ENCODE measurements at regions not wholly inside any gene's neighbourhood (a gene's known extent, or its start where the extent isn't known, plus 50 kb on each side); places are given as distances from the start of the nearest gene placed in this dataset.
"Not testable (repeated sequence)": the region's sequence is repeated elsewhere in the genome, so short reads cannot be mapped to it uniquely, and the experiment has no call there.

DNA sequence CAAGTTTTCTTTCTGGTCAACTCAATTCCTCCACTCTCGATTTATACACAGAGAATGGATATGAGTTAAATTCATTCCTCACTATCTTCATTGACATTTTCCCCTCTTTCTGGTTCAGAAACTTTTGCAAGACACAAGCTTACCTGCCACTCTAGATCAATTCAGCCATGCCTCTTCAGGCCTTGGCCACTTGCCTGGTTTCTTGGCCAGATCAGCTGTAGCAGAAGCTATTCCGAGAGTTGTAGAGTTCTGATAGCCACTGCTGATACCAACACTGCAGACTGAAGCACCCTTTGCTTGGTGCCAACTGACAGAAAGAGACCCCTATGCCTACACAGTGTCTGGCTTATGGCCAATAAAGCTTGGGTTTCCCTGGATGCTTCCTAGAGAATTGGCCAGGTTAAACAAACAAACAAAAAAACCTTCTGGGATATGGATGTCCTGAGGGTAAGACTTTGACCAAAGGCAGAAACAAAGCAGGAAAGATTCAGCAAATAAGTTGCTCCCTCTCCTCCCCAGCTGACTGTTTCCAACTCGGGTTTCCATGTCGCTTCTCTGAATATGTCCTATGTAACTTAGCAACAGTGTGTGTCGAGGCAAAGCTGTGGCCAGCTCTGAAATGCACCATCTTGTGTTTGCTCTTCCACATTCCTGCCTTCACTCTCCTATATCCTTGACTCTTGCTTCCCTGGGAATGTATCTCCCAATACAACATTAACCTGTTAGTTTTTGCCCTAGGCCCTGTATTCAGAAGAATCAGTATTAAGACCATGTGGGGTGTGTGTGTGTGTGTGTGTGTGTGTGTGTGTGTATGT lies 521.6 kb downstream of the EPHA3 start:
- no peak for DNase-seq

DNA sequence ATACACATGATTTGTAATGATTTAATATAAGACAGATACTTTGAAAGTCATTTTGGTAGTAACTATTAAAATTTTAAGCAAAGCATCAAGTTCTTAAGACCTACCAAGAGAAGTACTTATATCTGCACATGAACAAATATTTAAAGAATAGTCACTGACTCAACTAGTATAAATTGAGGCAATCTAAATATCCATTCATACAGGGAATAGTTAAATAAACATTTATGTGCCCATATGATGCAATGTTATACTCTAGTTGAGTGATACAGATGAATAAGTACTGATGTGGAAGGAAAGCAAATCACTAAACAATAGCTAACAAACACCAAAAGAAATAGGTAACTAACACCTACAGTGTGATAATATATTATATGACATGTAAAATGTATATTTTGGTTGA lies 527.7 kb downstream of the EPHA3 start:
- DNase-seq: no peak

DNA sequence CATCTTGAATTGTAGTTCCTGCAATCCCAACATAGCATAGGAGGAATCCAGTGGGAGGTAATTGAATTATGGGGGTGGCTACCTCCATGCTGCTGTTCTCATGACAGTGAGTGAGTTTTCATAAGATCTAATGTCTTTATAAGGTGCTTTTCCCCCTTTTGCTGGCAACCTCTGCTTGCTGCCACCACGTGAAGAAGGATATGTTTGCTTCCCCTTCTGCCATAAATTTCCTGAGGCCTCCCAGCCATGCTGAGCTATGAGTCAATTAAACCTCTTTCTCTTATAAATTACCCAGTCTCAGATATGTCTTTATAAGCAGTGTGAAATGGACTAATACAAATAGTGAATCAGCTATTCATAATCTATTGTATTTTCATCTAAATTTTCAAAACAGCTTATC lies 537.3 kb downstream of the EPHA3 start:
- DNase-seq: no peak

DNA sequence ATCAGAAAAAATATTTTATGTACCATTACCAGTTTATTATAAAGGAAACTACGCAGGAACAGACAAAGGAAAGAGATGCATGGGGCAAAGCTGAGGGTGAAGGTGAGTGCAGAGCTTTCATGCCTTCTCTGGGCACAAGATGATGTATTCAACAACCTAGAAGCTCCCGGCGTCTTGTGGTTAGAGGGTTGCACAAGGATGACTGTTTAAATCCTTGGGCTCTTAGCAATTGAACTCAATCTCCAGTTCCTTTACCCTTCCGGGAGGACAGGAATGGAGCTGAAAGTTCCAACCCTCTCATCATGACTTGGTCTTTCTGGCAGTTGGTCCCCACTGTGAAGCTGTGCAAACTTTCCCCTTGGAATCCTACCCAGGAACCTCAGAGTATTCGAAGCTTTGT lies 542.0 kb downstream of the EPHA3 start:
- no peak for DNase-seq

DNA sequence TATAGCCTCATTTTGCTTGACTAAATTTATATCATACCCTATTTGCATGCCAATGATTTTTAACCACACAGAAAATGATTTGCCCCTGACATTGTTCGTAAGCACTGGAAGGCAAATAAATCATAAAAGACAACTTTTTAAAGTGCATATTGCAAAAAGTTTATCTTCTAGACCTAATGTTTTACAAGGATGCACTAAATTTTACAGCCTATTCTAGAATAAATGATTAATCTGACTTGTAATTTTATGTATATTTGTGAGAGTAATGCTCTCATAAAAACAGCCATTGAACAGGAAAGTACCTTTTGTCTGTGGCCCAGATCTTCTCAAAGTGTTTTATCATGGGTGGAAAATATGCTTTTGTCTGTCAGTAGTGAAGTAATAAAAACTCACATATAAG lies 546.6 kb downstream of the EPHA3 start:
- no peak for DNase-seq

DNA sequence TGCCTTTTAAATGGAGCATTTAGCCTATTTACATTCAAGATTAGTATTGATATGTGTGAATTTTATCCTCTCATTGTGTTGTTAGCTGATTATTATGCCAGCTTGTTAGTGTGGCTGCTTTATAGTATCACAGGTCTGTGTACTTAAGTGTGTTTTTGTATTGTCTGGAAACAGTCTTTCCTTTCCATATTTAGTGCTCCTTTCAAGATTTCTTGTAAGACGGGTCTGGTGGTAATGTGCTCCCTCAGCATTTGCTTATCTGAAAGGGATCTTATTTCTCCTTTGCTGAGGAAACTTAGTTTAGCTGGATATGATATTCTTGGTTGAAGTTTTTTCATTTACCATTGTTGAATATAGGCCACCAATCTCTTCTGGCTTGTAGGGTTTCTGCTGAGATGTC lies 549.0 kb downstream of the EPHA3 start:
- DNase-seq: no peak

DNA sequence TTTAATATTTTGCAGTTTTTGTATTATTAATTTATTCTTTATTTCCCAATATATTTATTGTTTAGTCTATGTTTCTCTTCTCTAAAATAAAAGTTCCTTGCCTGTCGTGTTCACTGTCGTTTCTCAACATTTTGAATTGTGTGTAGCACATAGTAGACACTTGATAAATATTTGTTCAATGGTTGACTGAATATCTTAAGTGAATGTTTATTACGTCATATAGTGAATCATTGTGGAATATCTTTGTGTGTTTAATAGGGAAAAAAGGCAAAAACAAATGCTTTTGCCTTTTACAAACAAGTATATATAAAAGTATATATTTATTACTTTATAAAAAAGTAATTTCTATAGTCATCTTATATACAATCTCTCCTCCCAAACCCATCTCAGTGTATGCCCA lies 572.3 kb downstream of the EPHA3 start:
- DNase-seq: no peak

DNA sequence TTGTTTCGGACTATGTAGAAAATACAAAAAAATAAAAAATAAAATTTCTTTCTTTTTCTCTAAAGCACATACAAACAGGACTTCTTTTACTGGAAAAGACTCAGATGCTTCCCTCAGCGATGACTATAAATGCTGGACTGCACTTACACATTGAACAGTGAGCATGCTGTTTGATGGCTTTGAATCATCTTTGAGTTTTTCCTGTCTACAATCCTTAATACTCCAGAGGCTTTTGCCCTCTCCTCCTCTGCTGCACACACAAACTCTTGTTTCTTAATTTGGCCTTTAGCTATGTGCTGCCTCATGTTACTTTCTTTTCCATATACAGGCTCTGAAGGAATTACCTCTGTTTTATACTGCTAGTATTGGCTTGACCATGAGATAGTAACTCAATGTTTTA lies 575.1 kb downstream of the EPHA3 start:
- no peak for DNase-seq

DNA sequence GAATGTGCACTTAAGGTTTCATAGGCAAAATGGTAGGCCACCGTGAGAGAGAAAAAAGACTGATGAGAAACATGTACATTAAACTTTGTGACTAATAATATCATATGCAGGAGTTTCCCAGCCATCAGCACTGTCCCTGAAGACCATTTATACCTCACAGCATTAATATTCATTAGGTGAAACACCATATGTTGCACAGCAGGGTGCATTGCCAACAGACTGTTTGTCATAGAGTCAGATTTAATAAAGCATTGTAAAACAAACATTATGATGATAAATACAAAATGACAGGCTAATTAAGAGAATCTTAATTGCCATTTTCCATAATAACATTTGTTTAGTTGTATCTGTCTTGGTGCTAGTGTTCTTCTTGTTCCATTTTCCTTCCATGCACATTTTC lies 578.3 kb downstream of the EPHA3 start:
- peak; percentile 67 for DNase-seq

DNA sequence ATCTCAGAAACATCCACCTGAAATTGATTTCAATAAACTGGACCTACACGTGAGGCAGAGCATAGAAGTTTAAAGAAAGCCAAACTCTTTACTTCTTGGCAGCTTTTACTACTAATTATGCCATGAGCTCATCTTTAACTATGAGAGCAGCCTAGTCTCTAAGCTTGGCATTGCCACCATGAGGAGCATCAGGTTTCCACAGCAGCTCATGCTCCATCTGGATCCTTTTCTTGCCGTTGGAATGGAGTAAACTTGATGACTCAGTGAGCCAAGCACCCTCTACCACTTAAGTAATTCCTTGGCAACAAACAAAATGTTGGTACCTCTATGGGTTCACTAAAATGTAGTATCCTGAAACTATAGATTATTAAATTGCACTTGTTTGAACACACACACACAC lies 583.2 kb downstream of the EPHA3 start:
- peak; percentile 96 for DNase-seq

DNA sequence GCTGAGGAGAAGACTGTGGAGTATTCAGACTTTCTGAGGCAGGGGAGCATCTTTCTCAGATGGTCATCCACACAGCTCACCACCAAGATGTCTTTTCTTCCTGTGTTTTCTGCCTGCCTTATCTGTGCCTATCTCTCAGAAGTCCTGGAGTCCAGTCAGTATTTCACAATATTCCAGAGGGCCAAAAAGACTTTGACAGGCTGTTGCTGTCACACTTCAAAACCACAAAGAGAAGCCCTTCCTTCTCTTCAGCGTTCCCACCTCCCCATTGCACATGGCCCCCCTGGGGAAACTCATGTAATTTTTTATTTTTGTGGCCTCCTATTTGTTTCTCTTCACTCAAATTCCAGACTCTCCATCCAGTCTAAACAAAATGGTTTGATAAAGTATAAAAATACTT lies 585.2 kb downstream of the EPHA3 start:
- no peak for DNase-seq

DNA sequence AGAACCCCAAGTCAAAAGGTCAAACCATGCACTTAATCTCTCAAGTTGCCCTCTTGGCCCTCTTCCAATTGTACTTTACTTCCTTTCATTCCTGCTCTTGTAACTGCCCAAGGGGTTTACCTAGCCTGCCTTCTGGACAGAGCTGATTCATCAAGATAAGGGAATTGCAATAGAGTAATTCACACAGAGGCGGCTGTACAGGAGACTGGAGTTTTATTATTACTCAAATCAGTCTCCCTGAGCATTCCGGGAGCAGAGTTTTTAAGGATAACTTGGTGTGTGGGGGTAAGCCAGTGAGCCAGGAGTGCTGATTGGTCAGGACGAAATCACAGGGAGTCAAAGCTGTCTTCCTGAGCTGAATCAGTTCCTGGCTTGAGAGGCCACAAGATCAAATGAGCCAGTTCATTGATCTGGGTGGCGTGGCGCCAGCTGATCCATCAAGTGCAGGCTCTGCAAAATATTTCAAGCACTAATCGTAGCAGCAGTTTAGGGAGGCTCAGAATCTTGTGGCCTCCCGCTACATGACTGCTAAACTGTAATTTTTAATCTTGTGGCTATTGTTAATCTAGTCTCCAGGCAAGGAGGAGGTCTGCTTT lies 590.0 kb downstream of the EPHA3 start:
- no peak for DNase-seq

DNA sequence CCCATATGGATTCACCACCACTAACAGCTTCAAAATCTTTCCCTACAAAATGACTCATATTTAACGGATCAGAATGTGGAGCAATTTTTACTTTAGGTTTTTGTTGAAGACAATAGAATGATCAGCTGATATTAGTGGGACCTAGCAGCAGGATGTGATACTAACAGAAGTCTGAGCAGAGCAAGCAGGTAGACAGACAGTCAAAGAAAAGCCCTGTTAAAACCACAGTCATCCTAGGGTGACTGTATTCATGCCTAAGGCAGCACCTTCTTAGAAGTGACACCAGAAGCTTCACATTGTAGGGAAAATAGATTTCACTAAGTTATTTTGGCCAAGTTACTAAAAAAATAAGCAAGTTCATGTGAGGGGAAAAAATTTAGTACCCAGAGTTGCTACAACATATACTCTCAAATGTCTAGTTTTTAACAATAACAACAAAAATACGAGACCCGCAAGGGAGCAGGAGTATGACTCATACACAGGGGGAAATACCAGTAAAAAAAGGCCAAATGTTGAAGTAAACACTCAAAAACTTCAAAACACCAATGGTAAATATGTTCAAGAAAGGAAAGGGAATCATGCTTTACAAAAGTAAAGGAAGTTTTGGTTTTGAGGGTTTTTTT lies 590.9 kb downstream of the EPHA3 start:
- DNase-seq: no peak

DNA sequence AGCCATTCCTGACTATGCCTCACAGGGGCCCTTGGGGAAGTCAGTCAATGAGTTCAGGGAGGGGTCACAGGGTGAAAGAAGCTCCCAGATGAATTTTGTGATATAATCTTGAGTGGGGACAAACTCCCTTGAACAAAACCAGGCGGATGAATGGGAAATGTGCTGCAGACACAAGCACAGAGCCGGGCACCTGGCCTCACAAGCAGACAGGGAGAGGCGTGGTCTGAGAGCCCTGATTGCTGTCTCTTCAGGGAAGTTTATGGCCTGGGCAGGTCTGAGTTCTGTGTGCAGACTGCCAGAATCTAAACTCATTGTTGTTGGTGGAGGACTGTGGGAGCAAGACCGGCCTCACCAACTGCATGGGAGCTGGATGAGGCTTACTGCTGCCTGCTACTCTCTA lies 591.8 kb downstream of the EPHA3 start:
- no peak for DNase-seq

DNA sequence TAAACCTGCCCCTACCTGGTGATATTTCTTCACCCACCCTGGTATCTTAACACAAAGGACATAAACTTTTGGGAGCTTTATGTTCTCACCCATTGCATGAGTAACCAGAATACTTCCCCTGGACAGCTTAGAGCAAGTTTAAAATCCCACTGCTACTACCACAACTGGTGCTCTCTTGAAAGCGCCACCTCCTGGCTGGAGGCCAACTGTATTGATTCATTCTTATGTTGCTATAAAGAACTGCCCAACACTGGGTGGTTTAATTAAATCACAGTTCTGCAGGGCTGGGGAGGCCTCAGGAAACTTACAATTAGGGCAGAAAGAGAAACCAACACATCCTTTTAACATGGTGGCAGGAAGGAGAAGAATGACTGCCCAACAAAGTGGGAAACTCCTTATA lies 592.4 kb downstream of the EPHA3 start:
- DNase-seq: no peak

DNA sequence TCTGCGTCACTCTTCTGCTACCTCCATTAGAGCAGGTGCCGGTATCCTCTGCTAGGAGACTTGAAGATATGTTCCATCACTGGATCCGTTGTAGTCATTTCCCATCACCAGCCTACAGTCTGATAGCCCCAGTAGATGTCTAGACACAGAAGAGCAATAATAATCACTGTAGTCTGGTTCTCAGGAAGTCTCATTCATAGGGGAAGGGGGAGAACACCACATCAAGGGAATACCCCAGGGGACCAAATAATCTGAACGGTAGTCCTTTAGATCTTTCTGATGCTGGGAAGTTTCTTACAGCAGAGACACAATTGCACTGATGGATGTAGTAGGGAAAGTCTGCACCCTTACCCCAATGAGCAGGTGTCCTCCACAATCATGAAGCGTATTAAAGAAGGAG lies 595.0 kb downstream of the EPHA3 start:
- DNase-seq: no peak

DNA sequence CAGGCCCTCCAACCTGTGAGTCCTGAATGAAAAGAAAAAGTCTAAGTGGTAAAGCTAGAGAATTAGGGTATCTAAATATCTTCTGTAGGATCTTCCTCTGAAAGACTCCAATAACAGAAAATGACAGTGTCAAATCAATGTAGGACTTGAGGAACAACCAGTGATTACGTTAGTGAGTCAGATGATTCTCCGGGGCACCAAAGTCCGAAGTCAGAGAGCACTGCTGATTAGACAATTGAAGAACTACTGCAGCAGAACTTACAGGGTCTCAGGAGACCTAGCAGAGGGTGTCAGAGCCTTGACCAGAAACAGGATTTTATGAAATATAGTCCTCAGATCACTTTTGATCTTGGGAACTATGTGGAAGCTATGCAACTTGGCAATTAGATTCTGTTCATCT lies 605.8 kb downstream of the EPHA3 start:
- no peak for DNase-seq

DNA sequence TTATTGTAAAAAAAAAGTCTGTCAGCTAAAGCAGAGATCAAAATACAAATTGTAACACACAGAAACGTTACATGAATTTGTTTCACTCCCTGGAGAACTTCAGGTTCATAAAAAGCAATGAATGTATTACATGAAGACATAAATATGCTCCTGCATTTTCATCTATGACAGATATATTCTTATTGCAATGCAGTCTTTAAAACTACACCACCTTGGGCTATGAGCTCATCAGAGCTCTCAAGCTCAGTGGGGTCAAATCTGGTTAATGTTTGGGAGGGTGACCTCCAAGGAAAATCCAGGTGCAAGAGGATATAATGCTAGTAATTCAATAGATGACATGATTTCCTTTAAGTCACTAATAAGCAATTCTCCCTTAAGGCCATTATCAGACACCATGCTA lies 606.8 kb downstream of the EPHA3 start:
- DNase-seq: no peak

DNA sequence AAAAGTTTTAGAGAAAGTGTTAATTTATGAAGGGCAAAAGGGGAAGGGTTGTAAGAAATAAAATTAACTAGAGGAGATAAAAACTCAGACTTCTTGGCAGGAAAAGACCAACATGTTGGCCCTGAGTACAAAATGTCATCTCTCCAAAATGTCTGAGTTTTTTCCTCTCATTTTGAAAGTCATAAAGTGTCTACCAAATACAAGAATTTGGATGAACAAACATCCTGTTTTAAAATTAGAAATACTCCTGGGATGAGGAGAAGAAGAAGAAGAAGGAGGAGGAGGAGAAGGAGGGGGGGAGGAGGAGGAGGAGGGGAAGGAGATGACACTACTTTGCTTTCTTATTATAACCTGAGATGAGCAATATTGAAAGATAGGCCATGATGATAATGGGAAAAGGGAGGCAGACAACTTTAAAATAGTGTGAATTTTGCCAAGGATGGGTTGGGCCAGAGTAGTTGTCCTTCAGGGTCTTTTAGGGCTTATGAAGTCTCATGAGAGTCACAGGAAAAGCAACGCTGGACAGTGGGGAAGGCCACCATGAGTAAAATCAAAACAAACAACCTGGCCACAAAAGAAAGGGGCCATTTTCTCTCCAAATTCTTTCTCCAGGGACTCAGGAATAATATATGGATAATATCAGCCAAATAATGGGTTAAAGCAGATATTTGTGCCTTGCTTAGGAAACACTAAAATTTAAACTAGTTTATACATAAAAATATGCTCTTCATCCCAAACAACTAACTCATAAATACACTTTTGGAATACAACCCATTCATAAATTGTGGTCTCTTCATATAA lies 632.9 kb downstream of the EPHA3 start:
- DNase-seq: no peak

DNA sequence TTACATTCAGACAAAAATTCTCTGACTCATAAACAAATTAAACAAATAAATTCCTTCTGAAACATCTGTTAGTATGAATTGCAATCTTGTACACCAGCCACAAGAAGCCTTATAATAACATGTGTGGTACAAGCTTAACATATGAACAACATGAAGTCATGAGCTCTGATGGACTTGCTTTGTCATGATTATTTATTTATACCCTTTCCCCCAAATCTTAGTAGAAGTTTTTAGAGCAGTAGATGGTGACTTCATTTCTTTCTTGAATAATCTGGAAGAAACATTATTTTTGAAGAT lies 633.4 kb downstream of the EPHA3 start:
- DNase-seq: no peak

DNA sequence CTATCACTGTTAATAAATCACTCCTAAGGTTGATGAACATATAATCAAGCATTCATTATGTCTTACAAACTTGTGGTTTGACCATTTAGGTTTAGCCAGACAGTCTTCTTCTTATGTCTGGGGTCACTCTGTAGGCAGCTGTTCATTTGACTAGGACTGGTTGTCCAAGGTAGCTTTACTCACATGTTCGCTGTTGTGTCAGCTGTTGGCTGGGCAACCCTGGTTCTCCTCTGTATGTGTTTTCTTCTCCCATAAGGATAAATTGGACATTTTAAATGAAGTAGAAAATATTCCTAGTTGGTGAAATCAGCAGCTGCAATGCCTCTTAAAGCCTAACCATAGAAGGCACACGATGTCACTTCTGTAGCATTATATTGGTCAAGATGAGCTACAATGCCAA lies 635.1 kb downstream of the EPHA3 start:
- no peak for DNase-seq

DNA sequence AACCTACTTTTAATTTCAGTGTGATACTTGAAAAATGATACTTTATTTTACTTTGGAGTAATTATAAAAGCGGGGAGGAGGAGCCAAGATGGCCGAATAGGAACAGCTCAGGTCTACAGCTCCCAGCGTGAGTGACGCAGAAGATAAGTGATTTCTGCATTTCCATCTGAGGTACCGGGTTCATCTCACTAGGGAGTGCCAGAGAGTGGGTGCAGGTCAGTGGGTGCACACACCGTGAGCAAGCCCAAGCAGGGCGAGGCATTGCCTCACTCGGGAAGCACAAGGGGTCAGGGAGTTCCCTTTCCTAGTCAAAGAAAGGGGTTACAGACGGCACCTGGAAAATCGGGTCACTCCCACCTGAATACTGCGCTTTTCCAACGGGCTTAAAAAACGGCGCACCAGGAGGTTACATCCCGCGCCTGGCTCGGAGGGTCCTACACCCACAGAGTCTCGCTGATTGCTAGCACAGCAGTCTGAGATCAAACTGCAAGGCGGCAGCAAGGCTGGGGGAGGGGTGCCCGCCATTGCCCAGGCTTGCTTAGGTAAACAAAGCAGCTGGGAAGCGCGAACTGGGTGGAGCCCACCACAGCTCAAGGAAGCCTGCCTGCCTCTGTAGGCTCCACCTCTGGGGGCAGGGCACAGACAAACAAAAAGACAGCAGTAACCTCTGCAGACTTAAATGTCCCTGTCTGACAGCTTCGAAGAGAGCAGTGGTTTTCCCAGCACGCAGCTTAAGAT lies 640.3 kb downstream of the EPHA3 start:
- DNase-seq: not testable (repeated sequence)

DNA sequence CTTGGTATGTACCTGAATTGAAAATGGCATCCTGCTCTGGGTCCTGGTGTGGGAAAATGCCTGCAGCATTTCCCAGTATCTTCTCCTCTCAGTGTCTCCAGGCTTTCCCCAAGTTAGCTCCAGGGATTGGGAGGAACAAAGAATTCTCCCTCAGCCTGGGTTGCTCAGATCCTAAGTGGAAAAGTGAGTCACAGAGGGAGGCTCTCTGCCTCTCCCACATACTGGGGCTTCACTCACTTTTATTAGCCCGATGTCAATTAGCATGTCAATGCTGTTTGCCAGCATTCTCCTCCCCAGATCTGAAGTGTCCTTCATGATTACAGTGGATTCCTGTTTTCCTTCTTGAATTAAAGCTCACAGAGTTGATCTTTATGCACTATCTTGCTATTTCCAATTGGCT lies 655.0 kb downstream of the EPHA3 start:
- DNase-seq: no peak

All from NCI-H446 treated with DMSO at 0.1 percent for 48 hours (cell line).